K562 (cell line): ENCODE measurements at regions not wholly inside any gene's neighbourhood (a gene's known extent, or its start where the extent isn't known, plus 50 kb on each side); places are given as distances from the start of the nearest gene placed in this dataset.

Experiments used
- ATAC-seq: fragments of 200-7000 bp; cut with Tn5 transposase; 3 replicates; pipeline ENCODE4 v1.9.1; 2020; ENCODE audit warnings: moderate library complexity
- BruUV-seq: library from RNA; stranded (reverse); fragments of 400-500 nt; replicated peaks from 2 replicates; lab custom pipeline; 2021; lab: Mats Ljungman, UMichigan
- CTCF ChIA-PET: fragments of 300-600 bp; formaldehyde crosslinking; extraction: SDS; loops from one replicate; lab custom pipeline; 2021; ENCODE audit warnings: low intra/inter-chr PET ratio; lab: Yijun Ruan, JAX
- POLR2A ChIA-PET: fragments of 300-600, 350-650 bp; sonication (Branson Sonifier 250); formaldehyde crosslinking; extraction: SDS; loops from one replicate; lab custom pipeline; 2021; ENCODE audit warnings: antibody characterized with exemption, inconsistent platforms; lab: Yijun Ruan, JAX
- DNase-seq, 4 experiments: peaks; one replicate each; pipeline versions ENCODE4 v3.0.0 to v3.0.0-alpha.2; 2011 to 2018; ENCODE audit warnings: low spot score in 3 of 4, mixed read lengths in 3 of 4; ENCODE audit errors: extremely low read depth in 1 of 4
- FAIRE-seq: peaks from 2 replicates; lab custom pipeline; 2011; peaks lifted over from hg19 to GRCh38; lab: Jason Lieb, UNC
- H2AFZ ChIP-seq: 2 replicates; pipeline ENCODE4 v1.6.0; 2011; ENCODE audit warnings: low read depth, low read length, control low read depth, inconsistent platforms
- H3K27ac ChIP-seq: fragments of 200-600 bp; 3 replicates; pipeline ENCODE4 v1.8.0; 2011; ENCODE audit warnings: low read depth, mild to moderate bottlenecking, control low read depth, inconsistent platforms, low read length, moderate library complexity, mixed read lengths; ENCODE audit errors: extremely low read depth
- H3K27me3 ChIP-seq, 2 experiments: fragments of 300-600 bp in 1 of 2; 2 replicates in 1 of 2; 3 replicates in 1 of 2; pipeline versions ENCODE4 v1.6.0 to v1.8.0; 2011; ENCODE audit warnings: inconsistent platforms in 2 of 2, low read length in 2 of 2, mild to moderate bottlenecking in 1 of 2, mixed read lengths in 1 of 2, moderate library complexity in 1 of 2; ENCODE audit not compliant: control insufficient read depth in 2 of 2, insufficient read depth in 2 of 2
- H3K36me3 ChIP-seq: fragments of 300-600 bp; 3 replicates; pipeline ENCODE4 v1.8.0; 2011; ENCODE audit warnings: mild to moderate bottlenecking, low read length, inconsistent platforms; ENCODE audit not compliant: control insufficient read depth, insufficient read depth
- H3K4me1 ChIP-seq, 2 experiments: fragments of 200-600 bp in 1 of 2; replicated peaks in 1 of 2; 2 replicates in 1 of 2; 3 replicates in 1 of 2; pipeline versions ENCODE4 v1.5.1 to v1.8.0; 2011; ENCODE audit warnings: inconsistent platforms in 2 of 2, low read length in 2 of 2, mild to moderate bottlenecking in 1 of 2, mixed read lengths in 1 of 2, moderate library complexity in 1 of 2; ENCODE audit not compliant: control insufficient read depth in 2 of 2, insufficient read depth in 2 of 2
- H3K4me2 ChIP-seq: 2 replicates; pipeline ENCODE4 v1.6.1; 2011; ENCODE audit warnings: low read length, control low read depth, inconsistent platforms, mixed read lengths; ENCODE audit not compliant: insufficient read depth
- H3K4me3 ChIP-seq: fragments of 200-600 bp; sonication (generic), shearing (Covaris generic); 2 replicates; pipeline ENCODE4 v1.5.1; 2016; ENCODE audit warnings: control low read depth, inconsistent platforms
- H3K79me2 ChIP-seq: fragments of 200-600 bp; 3 replicates; pipeline ENCODE4 v1.8.0; 2011; ENCODE audit warnings: low read length, inconsistent platforms; ENCODE audit not compliant: control insufficient read depth, insufficient read depth
- H3K9ac ChIP-seq, 2 experiments: 2 replicates each; pipeline versions ENCODE4 v1.6.0 to v1.6.1; 2011; ENCODE audit warnings: low read depth in 2 of 2, low read length in 2 of 2, control low read depth in 1 of 2, inconsistent platforms in 1 of 2, mild to moderate bottlenecking in 1 of 2, mixed read lengths in 1 of 2; ENCODE audit not compliant: insufficient read depth in 1 of 2
- H3K9me1 ChIP-seq: one replicate; pipeline ENCODE4 v1.6.0; 2011; ENCODE audit warnings: inconsistent platforms, mild to moderate bottlenecking, low read length, moderate library complexity; ENCODE audit not compliant: control insufficient read depth, insufficient read depth
- H3K9me3 ChIP-seq: replicated peaks from 2 replicates; pipeline ENCODE4 v1.5.1; 2011; ENCODE audit warnings: low read depth, low read length, inconsistent platforms; ENCODE audit not compliant: control insufficient read depth, insufficient read depth
- H4K20me1 ChIP-seq: replicated peaks from 2 replicates; pipeline ENCODE4 v1.6.1; 2011; ENCODE audit warnings: low read length, inconsistent platforms, mixed read lengths; ENCODE audit not compliant: control insufficient read depth, insufficient read depth
- ELF2 ChIP-seq: fragments of 250-450 bp; sonication (Bioruptor Pico); IDR thresholded peaks from 2 replicates; pipeline ENCODE4 v1.5.0; 2021; ENCODE audit warnings: mild to moderate bottlenecking
- FOXK2 ChIP-seq, 2 experiments: fragments of 450-650 bp; IDR thresholded peaks in 1 of 2; conservative IDR thresholded peaks in 1 of 2; 2 replicates each; pipeline ENCODE4 v1.6.1; 2016; ENCODE audit warnings: low read depth in 2 of 2, mild to moderate bottlenecking in 1 of 2
- FOXO4 ChIP-seq: fragments of 450-650 bp; formaldehyde crosslinking; IDR thresholded peaks from 2 replicates; pipeline ENCODE4 v1.4.0; 2020; ENCODE audit warnings: mild to moderate bottlenecking, moderate library complexity
- GTF2B ChIP-seq: IDR thresholded peaks from 2 replicates; pipeline ENCODE4 v1.6.1; 2011; ENCODE audit not compliant: insufficient read length; ENCODE audit errors: extremely low read depth
- MAFF ChIP-seq: IDR thresholded peaks from 2 replicates; pipeline ENCODE4 v1.6.1; 2012; ENCODE audit warnings: low read length, improper control_type of control experiment
- NFYB ChIP-seq: IDR thresholded peaks from 2 replicates; pipeline ENCODE4 v1.6.1; 2011; ENCODE audit warnings: mild to moderate bottlenecking, moderate library complexity; ENCODE audit not compliant: insufficient read length; ENCODE audit errors: extremely low read depth
- POLR2AphosphoS2 ChIP-seq: IDR thresholded peaks from 2 replicates; pipeline ENCODE4 v1.6.1; 2012; ENCODE audit warnings: low read length, improper control_type of control experiment
- RFX5 ChIP-seq: IDR thresholded peaks from 2 replicates; pipeline ENCODE4 v1.6.1; 2011; ENCODE audit warnings: low read depth, mild to moderate bottlenecking, improper control_type of control experiment, low read length
- TBL1XR1 ChIP-seq, 2 experiments: IDR thresholded peaks; 2 replicates each; pipeline ENCODE4 v1.6.1; 2012; ENCODE audit warnings: improper control_type of control experiment in 2 of 2, low read length in 2 of 2, mild to moderate bottlenecking in 1 of 2
- WGBS: fragments of 100-300 bp; shearing (Covaris generic); methylation state at CpG from one replicate; pipeline ENCODE4 v1.1.6; 2016; ENCODE audit warnings: low coverage, mixed read lengths; ENCODE audit not compliant: insufficient coverage; ENCODE audit errors: missing lambda C conversion rate; 5-methylcytosine and 5-hydroxymethylcytosine counted together
- in situ Hi-C: fragments of 300-500 bp; cut with MboI; formaldehyde crosslinking; loops from 4 replicates; pipeline ENCODE4 v1.15.0; 2018; ENCODE audit warnings: inconsistent platforms, mixed read lengths
- intact Hi-C: fragments of 100-400 bp; cut with micrococcal nuclease; formaldehyde crosslinking; loops from 2 replicates; pipeline ENCODE4 v1.14.2; 2022
- TF ChIP-seq, protein P1 (sequence below): fragments of 250-450 bp; sonication (Bioruptor Pico); IDR thresholded peaks from 2 replicates; pipeline ENCODE4 v1.8.0; 2021; ENCODE audit warnings: borderline replicate concordance, mild to moderate bottlenecking, moderate library complexity; ENCODE audit not compliant: poor library complexity, severe bottlenecking
- TF ChIP-seq, protein P2 (sequence below): fragments of 450-650 bp; formaldehyde crosslinking; IDR thresholded peaks from 2 replicates; pipeline ENCODE4 v1.4.0; 2020; ENCODE audit warnings: mild to moderate bottlenecking, moderate library complexity

DNA sequence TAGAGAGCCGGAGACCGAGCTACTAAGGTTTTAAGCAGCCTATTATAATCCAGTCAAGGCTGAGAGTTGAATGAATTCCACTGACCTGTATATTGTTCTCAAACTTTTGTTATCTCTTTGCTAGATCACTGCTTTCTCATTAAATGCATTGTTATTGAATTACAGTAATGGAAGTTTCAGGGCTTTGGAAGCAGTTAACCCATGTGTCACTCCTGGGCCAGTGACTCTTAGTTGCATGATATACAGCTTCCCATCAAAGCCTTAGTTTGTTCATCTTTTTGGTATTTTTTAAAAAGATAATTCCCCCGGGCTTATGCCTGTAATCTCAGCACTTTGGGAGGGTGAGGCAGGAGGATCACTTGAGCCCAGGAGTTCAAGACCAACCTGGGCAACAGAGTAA is 55.4 kb upstream of the KIAA1217 start:
- POLR2A ChIA-PET = no interaction called here
- no peaks in the 10 kb centered on the region for H3K27me3 ChIP-seq
- no peak overlapping the region for H3K9ac ChIP-seq
- H3K4me2 ChIP-seq = no peak overlapping the region
- no peaks in the 10 kb centered on the region for H3K4me1 ChIP-seq
- no peak overlapping the region for H2AFZ ChIP-seq
- no peaks in the 10 kb centered on the region for H3K79me2 ChIP-seq
- 0 out of 2 replicates have a peak, but pooled peaks cover 1% of the 10 kb centered on the region for H3K9me3 ChIP-seq
- H3K4me3 ChIP-seq = no peak overlapping the region
- 0% methylated on average over 3 of the region's 3 CpGs for WGBS
- intact Hi-C loops (no loop called here), in situ Hi-C loops (no loop called here)
- FAIRE-seq (no peak), DNase-seq (no peak), ATAC-seq (no peak)
- H4K20me1 ChIP-seq = no peaks in the 10 kb centered on the region
- no TSS peak for BruUV-seq
- H3K9me1 ChIP-seq = no peaks in the 10 kb centered on the region
- CTCF ChIA-PET = no interaction called here
- H3K36me3 ChIP-seq = no peaks in the 10 kb centered on the region
- TF ChIP-seq, protein P1, sequence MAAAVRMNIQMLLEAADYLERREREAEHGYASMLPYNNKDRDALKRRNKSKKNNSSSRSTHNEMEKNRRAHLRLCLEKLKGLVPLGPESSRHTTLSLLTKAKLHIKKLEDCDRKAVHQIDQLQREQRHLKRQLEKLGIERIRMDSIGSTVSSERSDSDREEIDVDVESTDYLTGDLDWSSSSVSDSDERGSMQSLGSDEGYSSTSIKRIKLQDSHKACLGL (CRISPR knock-in tag) = no peak
- no peak for TF ChIP-seq NFYB
- no peak for TF ChIP-seq MAFF
- no peak for TF ChIP-seq RFX5
- no peak for TF ChIP-seq GTF2B
- TF ChIP-seq, protein P2, sequence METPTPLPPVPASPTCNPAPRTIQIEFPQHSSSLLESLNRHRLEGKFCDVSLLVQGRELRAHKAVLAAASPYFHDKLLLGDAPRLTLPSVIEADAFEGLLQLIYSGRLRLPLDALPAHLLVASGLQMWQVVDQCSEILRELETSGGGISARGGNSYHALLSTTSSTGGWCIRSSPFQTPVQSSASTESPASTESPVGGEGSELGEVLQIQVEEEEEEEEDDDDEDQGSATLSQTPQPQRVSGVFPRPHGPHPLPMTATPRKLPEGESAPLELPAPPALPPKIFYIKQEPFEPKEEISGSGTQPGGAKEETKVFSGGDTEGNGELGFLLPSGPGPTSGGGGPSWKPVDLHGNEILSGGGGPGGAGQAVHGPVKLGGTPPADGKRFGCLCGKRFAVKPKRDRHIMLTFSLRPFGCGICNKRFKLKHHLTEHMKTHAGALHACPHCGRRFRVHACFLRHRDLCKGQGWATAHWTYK (CRISPR knock-in tag) = no peak
- no peak for TF ChIP-seq FOXK2 (conservative IDR thresholded peaks at IDR 0.05 in 1 of 2, IDR thresholded peaks at IDR 0.05 in 1 of 2; ENCODE audit: low read depth in 2 of 2)
- TF ChIP-seq TBL1XR1 (IDR thresholded peaks at IDR 0.05; ENCODE audit: low read length in 2 of 2) = no peak
- no peak for TF ChIP-seq ELF2
- TF ChIP-seq FOXO4 (CRISPR knock-in tag) = no peak
- no peak for TF ChIP-seq POLR2AphosphoS2
- H3K27ac ChIP-seq = no peak overlapping the region
